ENCODE measurements at regions not wholly inside any gene's neighbourhood (a gene's known extent, or its start where the extent isn't known, plus 50 kb on each side); places are given as distances from the start of the nearest gene placed in this dataset.

- TF ChIP-seq REST (IDR thresholded peaks at IDR 0.05; ENCODE audit: insufficient read depth in 1 of 2, low read depth in 2 of 2, low read length in 2 of 2) = no peak
These were observed 138.7 kb upstream of the PITX1 start for GRCh38 chr5:135172718-135173117.

- TF ChIP-seq SIN3A (IDR thresholded peaks at IDR 0.05; ENCODE audit: borderline replicate concordance, insufficient read depth, low read length) (no peak), TAF1 (IDR thresholded peaks at IDR 0.05; ENCODE audit: borderline replicate concordance, insufficient read depth, low read length) (no peak), POLR2AphosphoS5 (IDR thresholded peaks at IDR 0.05; ENCODE audit: low read depth, low read length) (no peak), FOXP2 (optimal IDR thresholded peaks at IDR 0.05; ENCODE audit: borderline replicate concordance, extremely low read depth, extremely low read length, insufficient read depth) (no peak), REST (IDR thresholded peaks at IDR 0.05; ENCODE audit: insufficient read depth in 1 of 2, low read depth in 2 of 2, low read length in 2 of 2) (no peak)
These were observed 137.3 kb upstream of the PITX1 start for GRCh38 chr5:135171336-135171735.

GRCh38 chr5:135170500-135170899 lies 136.5 kb upstream of the PITX1 start:
- no peak for TF ChIP-seq TAF1 (IDR thresholded peaks at IDR 0.05; ENCODE audit: borderline replicate concordance, insufficient read depth, low read length)
- TF ChIP-seq REST (IDR thresholded peaks at IDR 0.05; ENCODE audit: insufficient read depth in 1 of 2, low read depth in 2 of 2, low read length in 2 of 2) = no peak
- TF ChIP-seq POLR2AphosphoS5 (IDR thresholded peaks at IDR 0.05; ENCODE audit: low read depth, low read length) = no peak
- TF ChIP-seq FOXP2 (optimal IDR thresholded peaks at IDR 0.05; ENCODE audit: borderline replicate concordance, extremely low read depth, extremely low read length, insufficient read depth) = no peak
- TF ChIP-seq SIN3A (IDR thresholded peaks at IDR 0.05; ENCODE audit: borderline replicate concordance, insufficient read depth, low read length) = no peak

- no peak for TF ChIP-seq TAF1 (IDR thresholded peaks at IDR 0.05; ENCODE audit: borderline replicate concordance, insufficient read depth, low read length)
- TF ChIP-seq REST (IDR thresholded peaks at IDR 0.05; ENCODE audit: insufficient read depth in 1 of 2, low read depth in 2 of 2, low read length in 2 of 2) = no peak
These were observed 135.7 kb upstream of the PITX1 start for GRCh38 chr5:135169753-135170152.

GRCh38 chr5:135167634-135168033 lies 133.6 kb upstream of the PITX1 start:
- TF ChIP-seq TAF1 (IDR thresholded peaks at IDR 0.05; ENCODE audit: borderline replicate concordance, insufficient read depth, low read length) (no peak), SIN3A (IDR thresholded peaks at IDR 0.05; ENCODE audit: borderline replicate concordance, insufficient read depth, low read length) (no peak), REST (IDR thresholded peaks at IDR 0.05; ENCODE audit: insufficient read depth in 1 of 2, low read depth in 2 of 2, low read length in 2 of 2) (no peak), FOXP2 (optimal IDR thresholded peaks at IDR 0.05; ENCODE audit: borderline replicate concordance, extremely low read depth, extremely low read length, insufficient read depth) (no peak), POLR2AphosphoS5 (IDR thresholded peaks at IDR 0.05; ENCODE audit: low read depth, low read length) (no peak)
